ENCODE measurements at regions not wholly inside any gene's neighbourhood (a gene's known extent, or its start where the extent isn't known, plus 50 kb on each side); places are given as distances from the start of the nearest gene placed in this dataset.

- TF ChIP-seq CTCF (conservative IDR thresholded peaks at IDR 0.05) (no peak), ZFX (IDR thresholded peaks at IDR 0.05) (no peak)
These were observed 53.4 kb upstream of the SESN3 start for GRCh38 chr11:95284057-95285052.

Measured in C4-2B (cell line).